ENCODE measurements at regions not wholly inside any gene's neighbourhood (a gene's known extent, or its start where the extent isn't known, plus 50 kb on each side); places are given as distances from the start of the nearest gene placed in this dataset.
"Not testable (repeated sequence)": the region's sequence is repeated elsewhere in the genome, so short reads cannot be mapped to it uniquely, and the experiment has no call there.

DNA sequence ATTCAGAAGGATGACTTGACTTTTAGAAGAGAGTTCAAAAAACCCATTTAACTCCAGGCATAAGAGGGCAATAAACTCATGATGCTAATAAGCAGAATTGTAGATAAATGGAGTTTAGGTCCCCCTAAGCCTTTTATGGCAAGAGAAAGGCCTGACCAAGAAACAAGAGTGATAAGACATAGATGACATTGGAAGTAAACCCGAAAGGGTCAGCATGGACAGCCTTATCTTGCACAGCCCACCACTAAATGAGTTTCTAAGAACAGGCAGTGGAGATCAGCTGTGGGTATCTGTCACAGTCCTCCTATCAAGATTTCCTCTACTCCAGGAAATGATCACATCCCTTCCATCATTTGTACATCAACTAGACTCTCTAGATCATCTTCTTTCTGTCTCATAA lies 457.9 kb upstream of the ADAMTS9 start:
- FAIRE-seq: no peak
- TF ChIP-seq, protein P1, sequence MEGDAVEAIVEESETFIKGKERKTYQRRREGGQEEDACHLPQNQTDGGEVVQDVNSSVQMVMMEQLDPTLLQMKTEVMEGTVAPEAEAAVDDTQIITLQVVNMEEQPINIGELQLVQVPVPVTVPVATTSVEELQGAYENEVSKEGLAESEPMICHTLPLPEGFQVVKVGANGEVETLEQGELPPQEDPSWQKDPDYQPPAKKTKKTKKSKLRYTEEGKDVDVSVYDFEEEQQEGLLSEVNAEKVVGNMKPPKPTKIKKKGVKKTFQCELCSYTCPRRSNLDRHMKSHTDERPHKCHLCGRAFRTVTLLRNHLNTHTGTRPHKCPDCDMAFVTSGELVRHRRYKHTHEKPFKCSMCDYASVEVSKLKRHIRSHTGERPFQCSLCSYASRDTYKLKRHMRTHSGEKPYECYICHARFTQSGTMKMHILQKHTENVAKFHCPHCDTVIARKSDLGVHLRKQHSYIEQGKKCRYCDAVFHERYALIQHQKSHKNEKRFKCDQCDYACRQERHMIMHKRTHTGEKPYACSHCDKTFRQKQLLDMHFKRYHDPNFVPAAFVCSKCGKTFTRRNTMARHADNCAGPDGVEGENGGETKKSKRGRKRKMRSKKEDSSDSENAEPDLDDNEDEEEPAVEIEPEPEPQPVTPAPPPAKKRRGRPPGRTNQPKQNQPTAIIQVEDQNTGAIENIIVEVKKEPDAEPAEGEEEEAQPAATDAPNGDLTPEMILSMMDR (IDR thresholded peaks at IDR 0.05; ENCODE audit: insufficient read depth, missing control alignments): no peak
- no peak for DNase-seq (ENCODE audit: insufficient read length, low spot score)

DNA sequence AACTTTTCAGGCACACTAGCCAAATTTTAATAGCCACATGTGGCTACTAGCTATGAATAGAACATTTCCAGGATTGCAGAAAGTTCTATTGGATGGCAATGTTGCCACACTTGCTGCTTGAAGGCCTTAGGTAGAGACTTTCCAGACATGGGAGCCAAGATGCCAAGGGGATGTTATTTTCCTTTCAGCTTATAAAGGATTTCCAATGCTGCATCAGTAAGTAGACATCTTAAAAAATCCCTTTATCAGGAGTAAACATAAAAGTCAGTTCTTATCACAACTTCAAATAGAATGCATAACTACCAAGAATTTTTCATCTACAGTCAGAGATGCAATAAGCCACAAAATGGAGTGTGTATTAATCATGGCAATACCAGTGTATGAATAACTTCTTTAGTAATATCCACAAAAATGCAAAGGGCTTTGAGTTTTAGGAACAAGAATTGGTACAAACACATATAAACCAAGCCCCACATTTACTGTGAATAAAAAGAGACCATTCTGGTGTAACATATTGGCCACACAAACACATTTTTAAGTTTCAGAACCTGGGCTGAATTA lies 457.1 kb upstream of the ADAMTS9 start:
- FAIRE-seq (no peak), DNase-seq (ENCODE audit: insufficient read length, low spot score) (no peak)
- TF ChIP-seq, protein P1 (IDR thresholded peaks at IDR 0.05; ENCODE audit: insufficient read depth, missing control alignments): no peak

DNA sequence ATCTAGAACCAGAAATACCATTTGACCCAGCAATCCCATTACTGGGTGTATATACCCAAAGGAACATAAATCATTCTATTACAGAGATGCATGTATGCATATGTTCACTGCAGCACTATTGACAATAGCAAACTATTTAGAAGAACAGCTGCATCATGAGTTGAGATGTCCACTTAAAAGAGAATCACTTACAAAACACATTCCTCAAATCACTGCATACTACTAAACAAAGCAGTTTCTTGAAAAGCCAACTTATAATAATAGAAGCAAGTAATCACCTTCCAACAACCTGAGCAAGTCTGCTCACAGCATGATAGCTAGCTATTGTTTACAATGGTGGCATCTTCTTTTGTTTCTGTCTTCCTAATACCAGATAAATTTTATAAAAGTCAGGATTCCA lies 454.7 kb upstream of the ADAMTS9 start:
- no peak for FAIRE-seq
- no peak for DNase-seq (ENCODE audit: insufficient read length, low spot score)
- TF ChIP-seq, protein P1 (IDR thresholded peaks at IDR 0.05; ENCODE audit: insufficient read depth, missing control alignments): no peak

DNA sequence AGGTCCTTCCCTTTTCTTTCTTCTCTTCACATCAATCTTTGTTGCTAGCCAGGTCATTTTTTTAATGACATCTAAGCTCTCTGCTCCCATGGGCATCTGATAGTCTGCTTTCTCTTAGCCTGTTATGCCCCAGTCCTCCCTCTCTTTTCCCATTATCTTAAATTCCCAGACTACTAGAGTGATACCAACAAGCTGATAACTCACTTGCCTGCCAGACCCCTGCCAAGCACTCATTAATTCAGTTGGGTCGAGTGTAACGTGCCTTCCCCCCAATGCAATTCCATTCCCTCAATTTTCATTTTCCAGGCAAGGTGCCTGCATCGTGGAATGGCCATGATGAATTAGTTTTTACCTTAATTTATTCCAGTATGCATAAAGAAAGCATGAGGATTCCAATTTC lies 450.8 kb upstream of the ADAMTS9 start:
- no peak for FAIRE-seq
- TF ChIP-seq, protein P1 (IDR thresholded peaks at IDR 0.05; ENCODE audit: insufficient read depth, missing control alignments): no peak
- DNase-seq (ENCODE audit: insufficient read length, low spot score): no peak

DNA sequence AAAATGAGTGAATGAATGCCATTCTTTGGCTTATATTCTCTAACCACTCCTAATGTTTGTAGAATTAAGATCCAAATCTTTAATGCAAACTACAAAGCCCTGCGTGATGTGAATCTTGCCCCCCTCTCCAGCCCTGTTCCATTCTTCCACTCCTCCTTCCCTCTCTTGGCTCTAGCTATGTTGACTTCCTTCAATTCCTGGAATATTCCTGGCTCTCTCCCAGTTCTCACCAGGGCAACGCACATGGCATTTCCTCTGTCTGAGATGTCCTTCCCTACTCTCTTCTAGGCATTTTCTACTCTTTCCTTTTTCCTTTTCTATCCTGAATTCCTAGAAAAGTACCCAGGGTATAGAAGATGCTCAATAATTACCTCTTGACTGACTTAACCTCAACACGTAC lies 446.0 kb upstream of the ADAMTS9 start:
- not testable (repeated sequence) for DNase-seq (ENCODE audit: insufficient read length, low spot score); FAIRE-seq

DNA sequence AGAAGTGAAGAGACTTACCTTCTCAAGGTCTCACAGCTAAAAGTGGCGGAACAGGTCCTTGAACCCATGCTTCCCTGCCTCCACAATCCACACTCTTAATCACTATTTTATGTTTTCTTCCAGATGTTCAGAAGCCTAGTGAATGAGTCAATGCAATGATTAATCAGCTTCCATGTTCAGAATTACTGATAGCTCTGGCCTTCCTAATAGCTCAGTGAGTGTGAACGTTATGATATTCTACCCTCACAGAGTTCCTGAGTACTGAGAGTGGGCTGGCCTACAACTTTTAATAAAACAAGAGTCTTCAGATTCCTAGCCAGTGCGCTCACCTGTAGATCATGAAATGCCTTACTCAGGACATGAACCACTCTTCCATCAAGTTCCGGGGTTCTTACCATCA lies 443.0 kb upstream of the ADAMTS9 start:
- FAIRE-seq: no peak
- no peak for DNase-seq (ENCODE audit: insufficient read length, low spot score)

DNA sequence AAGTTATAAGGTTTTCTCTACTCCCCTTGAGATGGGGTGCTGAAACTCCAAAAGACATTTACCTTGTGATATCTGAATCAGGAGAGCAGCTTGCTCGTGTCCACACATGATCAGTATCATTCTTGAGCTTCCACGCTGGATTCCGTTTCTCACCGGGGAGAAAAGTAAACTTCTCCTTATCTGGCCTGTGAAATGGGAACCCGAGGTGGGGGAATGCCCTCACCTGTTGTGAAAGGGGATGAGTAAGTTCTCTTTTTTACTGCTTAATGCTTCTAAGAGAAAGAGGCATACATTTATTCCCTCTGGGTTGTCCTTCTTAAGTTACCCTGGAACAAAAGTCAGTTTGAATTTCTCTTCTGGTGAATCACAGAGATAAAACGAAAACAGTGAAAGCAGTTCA lies 440.5 kb upstream of the ADAMTS9 start:
- TF ChIP-seq, protein P1 (IDR thresholded peaks at IDR 0.05; ENCODE audit: insufficient read depth, missing control alignments): no peak
- FAIRE-seq: no peak
- no peak for DNase-seq (ENCODE audit: insufficient read length, low spot score)

More for the DNA sequence above, 443.0 kb upstream of the ADAMTS9 start:
- TF ChIP-seq, protein P1 (IDR thresholded peaks at IDR 0.05; ENCODE audit: insufficient read depth, missing control alignments): no peak

Measured in D721Med (cell line).